Gastroesophageal sphincter (tissue), 4 donors: ENCODE measurements at regions not wholly inside any gene's neighbourhood (a gene's known extent, or its start where the extent isn't known, plus 50 kb on each side); places are given as distances from the start of the nearest gene placed in this dataset.
"Not testable (repeated sequence)": the region's sequence is repeated elsewhere in the genome, so short reads cannot be mapped to it uniquely, and the experiment has no call there.

ENCODE experiments used
- ATAC-seq: fragments of 150-250 bp; one replicate; pipeline ENCODE4 v1.9.1; 2016; ENCODE audit warnings: mild to moderate bottlenecking, moderate library complexity
- H3K27ac ChIP-seq, 4 donors: fragments of 200-600 bp; sonication (generic) in 3 of 4; 1 replicate in 3 of 4; 2 replicates in 1 of 4; pipeline ENCODE4 v1.5.1; 2016 to 2019
- H3K27me3 ChIP-seq: fragments of 200-600 bp; sonication (generic); one replicate; pipeline ENCODE4 v1.5.1; 2019
- H3K36me3 ChIP-seq, 2 donors: fragments of 200-600 bp; sonication (generic); one replicate each; pipeline ENCODE4 v1.5.1; 2019; ENCODE audit warnings: control low read depth in 1 of 2
- H3K4me1 ChIP-seq, 3 donors: fragments of 200-600 bp; sonication (generic); 1 replicate in 2 of 3; 2 replicates in 1 of 3; pipeline ENCODE4 v1.5.1; 2016 to 2019; ENCODE audit warnings: control low read depth in 2 of 3
- H3K4me3 ChIP-seq, 2 donors: fragments of 200-600 bp; sonication (generic); one replicate each; pipeline ENCODE4 v1.5.1; 2019; ENCODE audit warnings: mild to moderate bottlenecking in 1 of 2, moderate library complexity in 1 of 2
- H3K9me3 ChIP-seq, 3 donors: fragments of 200-600 bp; sonication (generic); one replicate each; pipeline ENCODE4 v1.5.1; 2017 to 2019; ENCODE audit warnings: control low read depth in 2 of 3
- CTCF ChIP-seq, 4 experiments: fragments of 200-600 bp in 2 of 4; fragments of 450-650 bp in 2 of 4; sonication (generic) in 1 of 4; IDR thresholded peaks; one replicate each; pipeline ENCODE4 v1.5.1; 2017 to 2019; ENCODE audit warnings: antibody characterized with exemption in 4 of 4, mild to moderate bottlenecking in 2 of 4, moderate library complexity in 2 of 4
- EP300 ChIP-seq: sonication (generic); formaldehyde crosslinking; IDR thresholded peaks from one replicate; pipeline ENCODE4 v1.6.1; 2017; ENCODE audit warnings: antibody characterized with exemption, mild to moderate bottlenecking
- POLR2A ChIP-seq, 2 donors: fragments of 450-650 bp; IDR thresholded peaks; one replicate each; pipeline ENCODE4 v1.6.1; 2017; ENCODE audit warnings: antibody characterized with exemption in 2 of 2, mild to moderate bottlenecking in 2 of 2, moderate library complexity in 1 of 2
- POLR2AphosphoS5 ChIP-seq: sonication (generic); formaldehyde crosslinking; IDR thresholded peaks from one replicate; pipeline ENCODE4 v1.6.1; 2017; ENCODE audit warnings: antibody characterized with exemption
- WGBS, 2 donors: methylation state at CpG; one replicate each; pipeline ENCODE4 v1.1.5; 2018; ENCODE audit warnings: low coverage in 1 of 2; 5-methylcytosine and 5-hydroxymethylcytosine counted together

- 100% methylated on average over 9 of the region's 23 CpGs; no CpG with 5 or more reads in 1 of the 2 donors for WGBS, 2 donors
- not testable (repeated sequence) for H3K9me3 ChIP-seq, ATAC-seq, H3K27ac ChIP-seq, H3K4me1 ChIP-seq, H3K27me3 ChIP-seq, H3K4me3 ChIP-seq
- H3K36me3 ChIP-seq = peaks cover 0 to 41% of the 10 kb centered on the region in 2 donors
Measured at GRCh38 chr7:39793851-39794250, 156.2 kb upstream of the CDK13 start.

DNA sequence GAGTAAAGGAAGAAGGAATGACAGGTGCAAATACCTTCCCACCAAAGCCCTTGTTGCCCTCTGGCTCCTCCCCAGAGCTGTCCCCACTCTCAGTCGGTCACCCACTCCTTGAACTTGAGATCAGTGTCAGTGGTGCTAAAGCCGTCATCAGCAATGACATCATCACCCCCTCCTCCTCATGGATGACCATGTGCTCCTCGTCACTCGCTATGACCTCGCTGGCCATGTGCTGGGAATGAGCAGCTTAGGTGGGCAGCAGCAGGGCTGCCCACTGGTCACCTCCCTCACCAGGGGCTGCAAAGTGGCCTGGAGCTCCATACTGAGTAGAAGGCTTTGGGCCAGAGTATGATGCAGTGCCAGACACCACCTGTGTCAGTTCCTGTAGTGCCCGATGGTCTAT is 153.1 kb upstream of the CDK13 start:
- not testable (repeated sequence) for H3K27ac ChIP-seq, H3K9me3 ChIP-seq, H3K4me1 ChIP-seq, H3K4me3 ChIP-seq, ATAC-seq, H3K27me3 ChIP-seq
- peaks cover 0 to 19% of the 10 kb centered on the region in 2 donors for H3K36me3 ChIP-seq
- 60% methylated on average over 1 of the region's 6 CpGs; no CpG with 5 or more reads in 1 of the 2 donors for WGBS, 2 donors

DNA sequence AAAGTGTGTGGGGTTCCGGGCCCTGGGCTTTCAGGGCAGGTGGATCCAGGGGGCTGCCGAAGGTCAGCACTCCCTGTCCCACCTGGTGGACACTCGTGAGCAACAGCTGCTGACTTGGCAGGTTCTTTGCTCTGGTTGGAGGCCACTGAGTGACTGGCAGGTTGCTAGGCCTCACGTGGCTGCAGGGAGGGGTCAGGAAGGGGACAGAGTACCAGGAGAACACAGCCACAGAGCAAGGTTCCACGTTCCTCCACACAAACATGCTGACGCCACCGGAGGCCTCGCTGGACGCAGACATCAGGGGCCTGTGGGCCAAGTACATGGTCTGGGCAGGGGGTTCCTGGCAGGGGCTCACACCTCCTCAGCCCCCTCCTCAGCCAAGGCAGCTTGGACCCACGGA is 152.0 kb upstream of the CDK13 start:
- not testable (repeated sequence) for H3K27ac ChIP-seq, H3K4me3 ChIP-seq, ATAC-seq, H3K4me1 ChIP-seq, H3K27me3 ChIP-seq, H3K9me3 ChIP-seq
- peaks cover 0 to 13% of the 10 kb centered on the region in 2 donors for H3K36me3 ChIP-seq
- 67% methylated on average over 1 of the region's 10 CpGs; no CpG with 5 or more reads in 1 of the 2 donors for WGBS, 2 donors

DNA sequence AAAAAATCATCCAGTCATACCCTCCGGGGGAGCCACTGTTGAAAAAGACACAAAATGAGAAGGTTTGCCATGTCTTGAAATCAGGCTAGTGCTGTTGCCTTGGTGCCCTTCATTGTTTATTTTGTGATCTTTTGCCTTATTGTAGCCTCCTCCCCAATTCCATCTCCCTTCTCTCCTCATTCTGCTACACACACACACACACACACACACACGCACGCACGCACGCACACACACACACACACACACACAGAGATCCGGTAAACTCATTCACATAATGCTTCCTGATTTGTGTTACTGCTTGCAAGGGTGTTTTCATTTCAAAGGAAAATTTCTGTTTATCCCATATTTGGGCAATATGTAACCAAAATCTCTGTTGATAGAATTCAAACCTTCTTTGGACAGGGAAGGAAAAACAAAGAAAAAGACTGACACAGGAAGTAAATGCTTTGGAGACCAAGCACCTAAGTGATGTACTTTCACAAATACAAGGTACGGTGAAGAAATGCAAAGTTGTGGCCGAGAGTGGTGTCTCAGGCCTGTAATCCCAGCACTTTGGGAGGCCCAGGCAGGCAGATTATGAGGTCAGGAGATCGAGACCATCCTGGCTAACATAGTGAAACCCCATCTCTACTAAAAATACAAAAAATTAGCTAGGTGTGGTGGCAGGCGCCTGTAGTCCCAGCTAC is 141.1 kb upstream of the CDK13 start:
- Histone ChIP-seq H3K36me3 (no peaks in the 10 kb centered on the region), H3K27ac (no peak overlapping the region), H3K4me3 (no peak overlapping the region), H3K9me3 (no peaks in the 10 kb centered on the region), H3K4me1 (peaks cover 0 to 5% (median 0%) of the 10 kb centered on the region in 3 donors), H3K27me3 (no peaks in the 10 kb centered on the region)
- ATAC-seq = no peak
- WGBS, 2 donors = 55 to 88% methylated on average over 4 to 10 of the region's 10 CpGs
- TF ChIP-seq POLR2A (IDR thresholded peaks at IDR 0.05) = no peak
- TF ChIP-seq CTCF (IDR thresholded peaks at IDR 0.05) = no peak
- no peak for TF ChIP-seq EP300

GRCh38 chr7:39810204-39810642 is 139.8 kb upstream of the CDK13 start:
- H3K27ac ChIP-seq = no peak overlapping the region
- peaks cover 8% of the 10 kb centered on the region for H3K27me3 ChIP-seq
- no peak for TF ChIP-seq EP300
- no peak for ATAC-seq
- H3K4me3 ChIP-seq = no peak overlapping the region
- no peaks in the 10 kb centered on the region for H3K9me3 ChIP-seq
- H3K4me1 ChIP-seq = peaks cover 0 to 5% (median 0%) of the 10 kb centered on the region in 3 donors
- WGBS, 2 donors = 73 to 80% methylated on average over 2 to 7 of the region's 9 CpGs
- H3K36me3 ChIP-seq = no peaks in the 10 kb centered on the region

DNA sequence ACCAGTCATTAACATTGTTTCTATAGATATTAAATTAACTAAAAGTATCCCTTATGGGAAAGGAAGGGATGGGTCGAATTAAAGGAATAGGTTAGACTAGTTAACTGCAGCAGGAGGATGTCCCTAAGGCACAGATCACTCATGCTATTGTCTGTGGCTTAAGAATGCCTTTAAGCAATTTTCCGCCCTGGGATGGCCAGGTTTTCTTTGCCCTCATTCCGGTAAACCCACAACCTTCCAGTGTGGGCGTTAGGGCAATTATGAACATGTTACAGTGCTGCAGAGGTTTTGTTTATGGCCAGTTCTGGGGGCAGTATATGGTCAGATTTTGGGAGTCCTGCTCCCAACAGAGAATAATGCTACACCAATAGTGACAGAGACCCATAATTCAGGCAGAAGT is 139.3 kb upstream of the CDK13 start:
- TF ChIP-seq EP300 (no peak), POLR2AphosphoS5 (no peak), POLR2A (IDR thresholded peaks at IDR 0.05) (no peak), CTCF (IDR thresholded peaks at IDR 0.05) (no peak)
- Histone ChIP-seq H3K4me1 (peaks cover 0 to 5% (median 0%) of the 10 kb centered on the region in 3 donors), H3K9me3 (no peaks in the 10 kb centered on the region), H3K27me3 (peaks cover 11% of the 10 kb centered on the region), H3K36me3 (no peaks in the 10 kb centered on the region), H3K27ac (no peak overlapping the region), H3K4me3 (no peak overlapping the region)
- no peak for ATAC-seq
- WGBS, 2 donors = 68 to 70% methylated on average over 4 of the region's 4 CpGs

DNA sequence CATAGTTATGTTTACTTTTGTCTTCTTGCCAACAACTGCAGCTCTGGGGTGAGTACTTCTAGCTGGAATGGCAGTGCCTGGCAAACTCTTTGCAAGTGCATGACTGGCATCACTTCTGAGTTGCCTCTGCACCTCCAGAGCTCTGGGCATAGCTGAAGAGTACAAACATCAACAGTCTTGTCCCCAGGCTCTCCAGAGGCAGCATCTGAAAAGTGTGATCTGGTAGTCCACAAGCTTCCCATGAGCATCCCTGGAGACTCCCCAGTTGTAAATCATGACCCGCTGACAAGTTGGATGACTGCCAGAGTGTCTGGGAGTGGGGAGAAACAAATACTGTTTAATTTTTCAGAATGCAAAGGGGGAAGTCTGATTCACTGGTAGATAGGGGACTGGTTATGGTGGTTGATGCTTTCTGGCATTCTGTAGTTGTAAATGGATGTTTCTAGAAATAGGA is 138.9 kb upstream of the CDK13 start:
- Histone ChIP-seq H3K9me3 (no peaks in the 10 kb centered on the region), H3K4me3 (no peak overlapping the region), H3K36me3 (no peaks in the 10 kb centered on the region), H3K4me1 (peaks cover 0 to 5% (median 0%) of the 10 kb centered on the region in 3 donors), H3K27me3 (peaks cover 16% of the 10 kb centered on the region), H3K27ac (no peak overlapping the region)
- WGBS, 2 donors = 14 to 40% methylated on average over 1 of the region's 1 CpG
- ATAC-seq = no peak
- TF ChIP-seq POLR2A (IDR thresholded peaks at IDR 0.05) (no peak), EP300 (no peak), CTCF (IDR thresholded peaks at IDR 0.05) (no peak), POLR2AphosphoS5 (no peak)
